ENCODE measurements at regions not wholly inside any gene's neighbourhood (a gene's known extent, or its start where the extent isn't known, plus 50 kb on each side); places are given as distances from the start of the nearest gene placed in this dataset.

DNA sequence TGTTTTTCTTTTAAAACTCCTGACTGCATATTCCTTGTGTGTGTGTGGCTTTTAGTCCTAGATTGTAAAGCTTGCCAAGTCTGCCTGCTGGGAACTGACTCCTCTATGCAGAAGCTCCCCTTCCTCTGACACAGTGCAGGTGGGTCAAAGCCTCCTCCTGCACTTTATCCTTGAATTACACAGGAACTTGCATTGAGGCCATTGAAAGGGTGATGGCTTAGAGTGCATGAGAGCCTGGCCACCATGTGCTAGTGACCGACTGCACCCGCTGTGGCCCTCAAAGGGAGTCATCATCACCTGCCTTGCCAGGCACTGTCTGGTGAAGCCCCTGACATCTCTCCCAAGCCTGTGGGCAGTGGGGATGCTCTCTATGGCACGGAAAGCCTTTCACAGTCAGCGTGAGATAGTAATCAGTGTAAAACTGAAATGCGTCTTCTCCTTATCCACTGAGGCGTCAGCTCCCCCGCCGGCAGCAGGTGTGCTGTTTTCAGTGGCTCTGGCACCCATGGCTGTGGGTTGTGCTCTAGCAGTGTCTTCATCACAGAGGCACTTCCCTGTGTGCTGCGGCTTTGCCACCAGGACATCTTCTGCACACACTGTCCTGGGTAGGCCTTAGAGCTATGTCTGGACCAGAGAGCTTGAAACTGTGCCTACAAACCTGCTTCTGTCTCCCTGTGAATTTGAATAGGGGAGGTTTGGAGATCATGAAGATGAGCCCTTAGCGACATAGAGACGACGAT, 87.9 kb downstream of the THBS2 start:
- no peak for DNase-seq (ENCODE audit: low read depth in 3 of 3, low spot score in 1 of 3)

DNA sequence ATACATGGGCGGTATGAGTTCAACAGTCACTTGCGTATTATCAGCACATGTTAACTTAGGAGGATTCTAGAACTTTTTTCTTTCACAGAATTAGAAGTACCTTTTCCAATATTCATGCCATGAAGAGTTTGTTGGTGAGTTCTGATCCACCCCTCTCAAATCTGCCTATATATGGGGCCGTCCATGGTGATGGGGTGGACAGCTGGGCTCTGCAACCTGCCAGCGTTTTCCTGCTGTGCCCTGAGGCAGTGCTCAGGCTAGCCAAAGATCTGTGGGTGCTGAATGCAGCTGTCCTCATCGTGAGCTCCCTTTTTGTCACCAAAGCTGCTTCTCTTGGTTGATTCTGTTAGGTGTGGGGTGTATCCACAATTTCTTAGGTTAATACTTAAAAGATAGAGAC, 88.7 kb downstream of the THBS2 start:
- no peak for DNase-seq (ENCODE audit: low read depth in 3 of 3, low spot score in 1 of 3)

DNA sequence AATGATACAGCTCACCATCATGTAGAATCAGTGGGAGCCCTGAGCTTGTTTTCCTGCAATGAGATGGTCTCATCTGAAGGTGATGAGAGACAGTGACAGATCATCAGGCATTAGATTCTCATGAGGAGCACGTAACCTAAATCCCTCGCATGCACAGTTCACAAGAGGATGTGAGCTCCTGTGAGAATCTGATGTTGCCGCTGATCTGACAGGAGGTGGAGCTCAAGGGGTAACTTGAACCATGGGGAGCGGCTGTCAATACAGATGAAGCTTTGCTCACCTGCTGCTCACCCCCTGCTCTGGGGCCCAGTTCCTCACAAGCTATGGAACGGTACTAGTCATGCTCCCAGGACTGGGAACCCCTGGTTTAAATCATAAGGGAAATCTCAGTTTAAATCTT, 89.2 kb downstream of the THBS2 start:
- DNase-seq (ENCODE audit: low read depth in 3 of 3, low spot score in 1 of 3): no peak

DNA sequence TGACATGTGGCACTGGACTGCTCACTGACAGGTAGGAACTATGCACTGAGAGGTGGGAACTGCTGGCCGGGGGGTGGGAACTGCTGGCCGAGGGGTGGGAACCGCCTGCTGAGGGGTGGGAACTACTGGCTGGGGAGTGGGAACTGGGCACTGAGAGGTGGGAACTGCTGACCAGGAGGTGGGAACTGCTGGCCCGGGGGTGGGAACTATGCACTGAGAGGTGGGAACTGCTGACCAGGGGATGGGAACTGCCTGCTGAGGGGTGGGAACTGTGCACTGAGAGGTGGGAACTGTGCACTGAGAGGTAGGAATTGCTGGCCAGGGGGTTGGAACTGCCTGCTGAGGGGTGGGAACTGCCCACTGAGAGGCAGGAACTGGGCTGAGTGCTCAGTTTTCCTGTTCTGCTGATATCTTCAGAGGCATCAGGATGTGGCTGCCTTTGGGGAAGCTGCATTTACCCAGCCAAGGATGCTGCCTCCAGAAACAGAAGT, 90.2 kb downstream of the THBS2 start:
- no peak for DNase-seq (ENCODE audit: low read depth in 3 of 3, low spot score in 1 of 3)

DNA sequence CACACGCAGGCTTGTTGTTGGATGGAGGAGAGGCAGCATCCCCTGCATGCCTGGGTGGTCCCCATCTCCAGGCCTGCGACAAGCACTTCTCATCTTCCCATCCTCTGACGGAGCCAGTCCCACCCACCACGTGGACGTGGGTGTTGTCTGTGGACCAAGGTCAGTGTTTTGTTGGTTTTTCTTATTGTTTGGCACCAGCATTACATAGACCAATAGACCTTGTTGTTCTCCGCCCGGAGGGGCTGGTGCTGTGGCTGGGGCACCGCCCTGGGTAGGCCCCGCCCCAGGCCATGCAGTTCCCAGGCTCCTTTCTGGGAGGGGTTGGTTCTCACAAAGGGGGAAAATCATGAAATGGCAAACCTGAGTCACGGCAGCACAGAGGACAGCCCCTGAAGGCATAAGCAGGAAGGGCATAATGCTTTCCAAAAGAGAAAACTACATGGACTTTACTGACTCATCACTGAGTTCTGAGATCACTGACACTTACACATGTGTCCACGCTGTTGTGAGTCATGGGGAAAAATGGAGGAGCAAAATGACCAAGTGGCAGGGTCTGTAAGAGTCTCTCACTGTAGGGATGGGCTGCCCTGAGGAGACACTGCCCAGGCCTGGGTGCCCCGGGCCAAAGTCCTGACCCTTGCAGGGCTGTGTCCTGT, 90.8 kb downstream of the THBS2 start:
- DNase-seq (ENCODE audit: low read depth in 3 of 3, low spot score in 1 of 3): no peak

DNA sequence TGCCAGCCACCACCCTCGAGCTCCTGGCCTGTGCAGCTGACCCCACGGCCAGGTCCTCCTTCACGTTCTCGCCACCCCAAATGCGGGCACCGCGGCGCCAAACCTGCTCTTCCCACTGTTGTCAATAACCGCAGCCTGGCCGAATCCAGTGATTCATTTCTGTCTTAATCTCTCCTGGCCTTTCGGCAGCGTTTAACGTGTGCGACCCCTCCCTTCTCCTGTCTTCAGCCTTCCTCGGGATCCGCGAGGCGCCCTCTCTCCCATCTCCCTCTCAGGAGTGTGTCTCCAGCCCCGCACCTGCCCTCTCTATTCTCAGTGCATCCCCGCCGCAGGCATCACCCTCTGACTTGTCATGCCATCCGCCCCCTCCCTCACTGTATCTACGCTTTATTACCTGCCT, 91.4 kb downstream of the THBS2 start:
- DNase-seq (ENCODE audit: low read depth in 3 of 3, low spot score in 1 of 3): no peak

DNA sequence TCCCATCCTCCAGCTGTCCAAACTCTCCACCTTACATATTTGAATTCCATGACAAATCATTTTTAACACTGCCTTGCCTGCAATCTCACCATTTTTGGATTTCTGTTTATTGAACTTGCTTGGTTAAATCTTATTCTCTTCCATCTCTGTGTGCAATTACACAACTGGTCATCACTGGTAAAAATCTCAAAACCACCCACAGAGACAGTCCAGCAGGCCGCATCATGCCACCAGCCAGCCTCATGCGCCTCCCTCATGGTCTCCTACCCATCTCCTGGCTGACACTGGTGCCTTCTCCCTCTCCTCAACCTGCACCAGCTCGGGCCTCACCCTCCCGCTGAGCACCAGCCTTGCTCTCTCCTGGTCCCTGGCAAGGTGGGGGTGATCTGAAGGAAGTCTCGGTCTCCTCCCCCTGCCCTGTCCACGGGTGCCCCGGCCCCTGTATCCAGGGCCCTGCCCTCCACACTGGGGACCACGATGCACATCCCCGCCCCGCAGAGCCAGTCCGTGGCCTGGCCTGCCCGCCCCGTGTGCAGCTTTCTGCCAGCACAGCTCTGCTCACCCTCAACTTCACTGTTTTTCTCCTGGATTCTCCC, 92.0 kb downstream of the THBS2 start:
- DNase-seq (ENCODE audit: low read depth in 3 of 3, low spot score in 1 of 3): no peak

DNA sequence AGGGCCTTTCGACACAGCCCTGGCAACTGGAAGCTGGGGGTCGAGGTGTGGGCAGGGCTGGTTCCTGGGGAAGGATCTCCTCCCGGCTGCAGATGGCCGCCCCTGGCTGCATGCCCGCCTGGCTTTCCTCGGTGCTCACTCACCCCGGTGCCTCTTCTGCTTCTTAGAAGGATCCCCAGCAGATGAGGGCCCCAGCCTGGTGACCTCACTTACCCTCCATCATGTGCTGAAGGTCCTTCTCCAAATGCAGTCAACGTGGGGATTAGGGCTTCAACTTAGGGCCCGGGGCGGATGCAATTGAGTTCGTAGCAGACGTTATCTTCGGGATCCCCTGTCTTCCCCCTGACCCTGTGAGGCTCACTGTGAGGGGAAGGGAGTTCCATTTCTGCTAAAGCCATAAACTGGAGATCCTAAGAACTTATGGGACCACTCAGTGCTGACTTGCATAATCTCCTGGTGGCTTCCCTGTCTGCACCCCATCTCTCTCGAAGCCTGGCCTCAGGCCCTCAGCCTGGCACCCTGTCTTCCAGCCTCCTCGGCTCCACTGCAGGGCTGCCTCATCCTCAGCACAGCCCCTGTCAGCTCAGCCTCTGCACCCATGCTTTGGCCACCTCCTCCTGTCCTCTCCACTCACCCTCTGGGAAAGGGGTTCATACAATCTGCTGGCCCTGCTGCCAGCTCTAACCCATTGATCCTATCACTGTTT, 92.6 kb downstream of the THBS2 start:
- no peak for DNase-seq (ENCODE audit: low read depth in 3 of 3, low spot score in 1 of 3)

DNA sequence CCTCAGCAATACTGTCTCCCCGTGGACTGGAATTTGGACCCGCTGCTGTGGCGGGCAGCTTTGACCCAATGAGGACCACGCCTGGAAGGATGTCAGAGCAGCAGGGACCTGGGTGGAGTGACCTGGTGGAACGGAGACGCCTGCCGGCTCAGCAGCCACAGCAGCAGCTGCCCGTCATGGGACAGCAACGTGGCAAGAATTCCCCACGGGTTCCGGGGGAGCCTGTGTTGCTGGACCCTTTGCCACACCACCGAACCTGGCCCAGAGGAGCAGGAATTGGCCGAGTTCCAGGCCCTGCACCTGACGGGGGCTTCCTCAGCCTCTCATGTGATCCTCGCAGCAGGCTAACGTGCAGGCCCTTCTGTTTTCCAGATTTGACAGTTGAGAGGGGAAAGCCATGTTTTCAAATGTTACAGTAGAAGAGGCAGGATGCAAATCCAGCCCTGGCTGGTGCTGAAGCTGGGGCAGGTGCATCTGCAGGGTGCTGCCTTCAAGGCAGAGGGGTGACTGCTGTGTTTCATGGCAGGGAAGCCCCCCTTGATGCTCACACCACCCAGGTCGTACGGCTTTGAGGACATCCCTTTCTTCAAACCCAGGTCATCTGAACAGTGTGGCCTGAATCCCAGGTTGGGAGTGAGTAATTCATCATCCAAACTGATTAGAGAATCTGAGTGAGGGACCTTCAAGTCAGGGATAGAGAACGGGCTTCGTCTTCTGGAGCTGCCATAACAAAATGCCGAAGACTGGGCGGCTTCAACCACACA, 93.4 kb downstream of the THBS2 start:
- DNase-seq (ENCODE audit: low read depth in 3 of 3, low spot score in 1 of 3): no peak

DNA sequence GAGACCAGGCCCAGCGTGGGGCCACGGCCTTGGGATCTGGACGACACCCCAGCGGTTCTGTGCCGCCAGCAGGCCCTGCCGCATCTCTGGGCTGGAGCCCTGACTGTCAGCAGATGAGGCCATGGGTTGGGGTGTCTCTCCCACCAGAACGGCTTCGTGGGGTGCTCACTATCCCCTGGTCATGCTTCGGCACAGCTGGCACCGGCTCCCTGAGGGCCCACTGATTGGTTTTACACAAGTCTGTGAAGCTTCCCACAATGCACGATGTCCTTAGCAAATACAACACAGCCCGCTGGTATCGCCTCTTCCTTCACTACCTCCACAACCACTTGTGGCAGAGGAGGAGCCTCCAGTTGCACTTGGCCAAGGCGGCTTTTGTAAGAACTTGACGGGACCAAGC, 94.3 kb downstream of the THBS2 start:
- DNase-seq (ENCODE audit: low read depth in 3 of 3, low spot score in 1 of 3): no peak

DNA sequence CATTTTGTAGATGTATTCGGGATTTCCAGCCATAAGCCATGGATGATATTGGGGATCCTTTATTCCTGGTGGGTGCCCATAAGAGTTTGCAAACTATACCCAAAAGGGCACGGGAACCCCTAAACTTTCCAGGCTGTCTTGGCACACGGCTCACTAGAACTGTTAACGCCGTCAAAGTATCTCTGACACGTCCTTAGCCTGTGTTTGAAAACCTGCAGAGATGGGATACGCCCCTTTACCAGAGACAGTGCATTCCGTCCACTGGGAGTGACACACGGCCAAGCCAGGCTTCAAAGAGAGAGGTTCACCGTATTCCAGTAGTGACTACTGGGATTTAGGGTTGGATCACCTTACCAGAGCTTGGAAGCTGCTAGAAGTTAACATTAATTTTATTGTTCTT, 95.0 kb downstream of the THBS2 start:
- DNase-seq (ENCODE audit: low read depth in 3 of 3, low spot score in 1 of 3): no peak

DNA sequence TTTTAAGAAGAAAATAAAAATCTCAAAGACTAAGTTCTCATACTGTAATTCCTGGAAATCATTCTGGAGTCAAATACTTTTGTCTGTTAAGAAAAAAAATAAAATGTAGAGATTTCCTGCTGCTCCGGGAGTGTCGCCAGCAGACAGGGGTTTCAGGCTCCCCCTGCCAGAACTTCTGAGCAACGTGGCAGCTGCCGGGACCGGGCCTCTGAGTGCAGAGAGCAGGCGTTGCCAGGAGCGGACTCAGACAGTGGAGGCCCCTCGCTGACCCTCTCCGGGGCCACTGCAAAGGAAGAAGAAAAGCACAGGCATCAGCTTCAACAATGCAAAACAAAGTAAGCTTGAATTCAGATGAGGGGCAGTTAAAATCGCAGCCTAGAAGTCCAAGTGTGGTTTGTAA, 95.5 kb downstream of the THBS2 start:
- no peak for DNase-seq (ENCODE audit: low read depth in 3 of 3, low spot score in 1 of 3)

DNA sequence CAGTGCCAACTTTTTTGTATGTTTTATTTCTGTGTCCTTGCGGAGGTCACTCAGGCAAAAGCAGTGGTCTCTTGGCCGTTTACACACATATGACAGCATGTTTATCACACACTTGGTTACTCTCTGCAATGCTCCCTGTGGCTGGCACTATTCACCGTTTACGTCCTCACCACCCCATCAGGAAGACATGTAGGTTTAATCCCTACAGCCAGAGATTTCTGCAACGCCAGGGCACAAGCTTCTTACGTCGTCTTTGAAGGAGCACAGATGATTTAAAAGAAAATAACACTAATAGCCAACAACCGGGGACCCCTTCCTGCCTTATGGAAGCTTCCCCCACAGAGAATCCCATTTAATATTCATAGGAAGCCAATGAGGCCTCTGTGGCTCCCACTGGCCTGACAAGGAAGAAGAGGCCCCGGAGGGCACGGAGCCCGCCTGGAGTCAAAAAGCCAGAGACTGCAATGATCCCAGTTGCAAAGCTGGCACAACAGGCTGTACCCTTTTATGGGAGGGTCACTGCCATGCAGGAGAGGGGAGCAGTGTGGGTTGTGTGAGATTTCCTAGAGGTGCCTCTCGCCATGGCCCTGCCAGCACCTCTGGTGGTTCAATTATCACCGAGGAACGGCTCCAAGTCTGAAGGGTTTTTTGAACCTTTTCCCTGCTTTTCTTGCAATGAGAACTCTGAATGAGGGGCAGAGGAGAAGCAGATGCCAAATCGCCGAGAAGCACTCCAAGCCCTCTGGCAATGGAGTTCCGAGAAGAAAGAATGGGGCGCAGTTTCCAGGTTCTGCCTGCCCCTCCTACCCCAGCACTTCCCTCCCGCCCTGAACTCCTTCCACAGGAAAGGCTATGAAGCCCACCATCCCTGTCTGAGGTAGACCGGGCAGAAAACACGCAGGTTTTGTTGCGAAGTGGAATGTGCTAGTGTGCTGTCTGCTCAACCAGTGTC, 96.2 kb downstream of the THBS2 start:
- no peak for DNase-seq (ENCODE audit: low read depth in 3 of 3, low spot score in 1 of 3)

DNA sequence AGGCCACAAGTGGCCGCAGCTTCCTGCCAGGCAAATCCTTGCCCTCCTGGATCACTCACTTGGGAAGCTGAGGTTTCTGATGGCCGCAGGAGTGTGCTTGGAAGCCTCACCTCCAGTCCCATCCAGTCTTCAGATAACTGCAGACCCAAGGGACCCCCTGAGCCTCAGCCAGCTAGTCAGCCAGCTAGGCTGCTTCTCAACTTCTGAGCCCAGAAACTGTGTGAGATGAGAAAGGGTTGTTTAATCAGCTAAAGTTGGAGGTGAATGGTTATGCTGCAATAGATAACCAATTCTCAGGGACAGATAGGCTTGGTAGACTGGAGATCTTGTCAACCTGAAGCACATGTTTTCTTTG, 96.9 kb downstream of the THBS2 start:
- DNase-seq (ENCODE audit: low read depth in 3 of 3, low spot score in 1 of 3): no peak

DNA sequence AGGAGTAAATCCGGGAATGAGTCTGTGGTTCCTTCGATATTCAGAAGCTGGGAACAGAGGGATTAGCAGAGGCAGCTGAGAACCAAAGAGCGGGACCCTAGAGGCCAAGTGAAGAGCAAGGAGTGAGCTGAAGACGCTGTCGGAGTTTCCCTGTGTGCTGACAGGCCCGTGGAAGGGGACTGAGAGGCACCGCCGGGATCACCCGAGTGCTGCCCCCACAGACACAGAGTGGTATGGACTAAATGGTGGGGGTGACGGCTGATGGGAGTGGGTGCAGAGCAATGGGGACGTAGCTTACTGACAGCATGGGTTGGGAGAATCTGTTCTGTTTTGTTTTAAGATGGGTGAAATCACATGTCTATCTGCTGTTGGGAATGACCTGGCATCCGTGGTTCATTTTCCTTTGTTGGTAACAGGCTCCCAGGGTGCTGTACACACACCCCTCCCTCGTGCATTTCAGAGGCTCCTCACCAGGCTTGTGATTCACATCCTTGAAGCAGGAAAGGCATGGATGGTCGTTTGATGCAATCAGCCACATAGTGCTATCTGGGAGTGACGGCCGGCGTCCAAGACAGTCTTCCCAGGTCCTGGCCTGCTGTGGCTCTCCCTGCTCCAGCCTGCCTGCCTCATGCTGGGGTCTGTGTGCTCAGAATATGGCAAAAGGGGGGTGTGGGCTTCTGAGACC, 97.4 kb downstream of the THBS2 start:
- no peak for DNase-seq (ENCODE audit: low read depth in 3 of 3, low spot score in 1 of 3)

DNA sequence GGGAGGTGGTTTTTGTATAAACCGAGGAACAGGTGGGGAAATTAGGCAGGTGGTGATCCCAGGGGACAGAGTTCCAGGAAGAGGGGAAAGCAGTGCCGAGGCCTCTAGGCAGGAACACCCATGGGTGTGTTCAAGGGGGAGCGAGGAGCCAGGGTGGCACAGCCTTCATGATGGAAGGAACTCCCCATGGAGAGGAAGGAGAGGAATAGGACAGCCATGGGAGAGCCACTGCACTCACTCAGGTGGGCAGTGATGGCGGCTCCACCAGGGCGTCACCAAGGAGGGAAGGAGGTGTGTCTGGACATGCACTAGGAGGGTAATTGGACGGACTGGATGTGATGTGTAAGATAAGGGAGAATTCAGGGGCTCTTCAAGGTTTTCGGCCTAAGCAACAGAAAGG, 98.2 kb downstream of the THBS2 start:
- no peak for DNase-seq (ENCODE audit: low read depth in 3 of 3, low spot score in 1 of 3)

DNA sequence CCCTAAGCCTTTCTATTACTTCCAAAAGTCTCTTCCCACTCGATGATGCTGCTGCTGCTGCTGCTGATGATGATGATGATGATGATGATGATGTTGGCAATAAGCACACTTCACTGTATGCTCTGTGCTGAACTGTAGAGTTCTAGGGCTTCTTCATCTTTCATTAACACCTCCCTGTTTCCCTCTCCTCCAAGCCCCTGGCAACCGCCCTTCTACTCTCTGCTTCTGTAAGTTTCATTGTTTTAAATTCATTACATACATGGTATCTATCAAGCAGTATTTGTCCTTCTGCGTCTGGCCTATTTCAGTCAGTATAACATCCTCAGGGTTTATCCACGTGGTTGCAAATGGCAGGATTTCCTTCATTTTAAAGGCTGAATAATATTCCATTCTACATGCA, 100.2 kb downstream of the THBS2 start:
- DNase-seq (ENCODE audit: low read depth in 3 of 3, low spot score in 1 of 3): no peak

DNA sequence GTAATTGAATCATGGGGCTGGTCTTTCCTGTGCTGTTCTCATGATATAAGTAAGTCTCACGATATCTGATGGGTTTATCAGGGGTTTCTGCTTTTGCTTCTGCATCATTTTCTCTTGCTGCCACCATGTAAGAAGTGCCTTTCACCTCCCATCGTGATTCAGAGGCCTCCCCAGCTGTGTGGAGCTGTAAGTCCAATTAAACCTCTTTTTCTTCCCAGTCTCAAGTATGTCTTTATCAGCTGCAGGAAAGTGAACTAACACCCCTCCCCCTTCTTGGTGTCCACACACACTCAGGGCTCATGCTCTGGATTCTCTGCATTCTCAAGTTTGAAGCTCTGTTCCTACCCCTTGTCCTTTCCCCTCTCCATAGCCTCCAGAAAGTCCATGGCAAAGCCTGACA, 107.1 kb downstream of the THBS2 start:
- DNase-seq (ENCODE audit: low read depth in 3 of 3, low spot score in 1 of 3): no peak

DNA sequence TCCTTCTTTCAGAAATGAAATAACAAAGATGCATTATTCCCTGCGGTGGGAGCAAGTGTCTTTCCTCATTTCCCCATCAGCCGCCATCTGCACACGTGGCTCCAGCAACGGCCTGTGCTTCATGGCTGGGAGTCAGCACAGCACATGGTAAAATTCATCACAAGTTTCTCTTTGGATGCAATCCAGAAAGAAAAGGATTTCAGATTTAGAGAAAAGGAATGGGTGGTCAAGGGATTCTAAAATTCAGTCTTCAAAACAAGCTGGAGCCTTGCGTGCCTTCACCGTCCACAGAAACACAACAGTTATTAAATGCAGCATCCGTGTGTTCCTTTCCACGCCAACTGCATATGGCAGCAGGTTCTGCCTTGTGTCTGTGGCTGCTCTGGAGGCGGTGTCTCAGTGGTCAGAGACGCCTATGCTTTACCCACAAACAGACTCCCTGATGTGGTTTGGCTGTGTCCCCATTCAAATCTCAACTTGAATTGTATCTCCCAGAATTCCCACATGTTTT, 107.6 kb downstream of the THBS2 start:
- DNase-seq (ENCODE audit: low read depth in 3 of 3, low spot score in 1 of 3): no peak
